GM19467 (cell line): ENCODE measurements at regions not wholly inside any gene's neighbourhood (a gene's known extent, or its start where the extent isn't known, plus 50 kb on each side); places are given as distances from the start of the nearest gene placed in this dataset.

ENCODE experiments used
- ATAC-seq: cut with Tn5 transposase; IDR thresholded peaks from one replicate; pipeline ENCODE4 v1.9.1; 2021; ENCODE audit warnings: mild to moderate bottlenecking, moderate library complexity; ENCODE audit not compliant: unreplicated experiment

- no peak for ATAC-seq
Measured at GRCh38 chr20:6831461-6831860, 64.0 kb downstream of the BMP2 start.

GRCh38 chr20:6832811-6833210 is 65.3 kb downstream of the BMP2 start:
- no peak for ATAC-seq

DNA sequence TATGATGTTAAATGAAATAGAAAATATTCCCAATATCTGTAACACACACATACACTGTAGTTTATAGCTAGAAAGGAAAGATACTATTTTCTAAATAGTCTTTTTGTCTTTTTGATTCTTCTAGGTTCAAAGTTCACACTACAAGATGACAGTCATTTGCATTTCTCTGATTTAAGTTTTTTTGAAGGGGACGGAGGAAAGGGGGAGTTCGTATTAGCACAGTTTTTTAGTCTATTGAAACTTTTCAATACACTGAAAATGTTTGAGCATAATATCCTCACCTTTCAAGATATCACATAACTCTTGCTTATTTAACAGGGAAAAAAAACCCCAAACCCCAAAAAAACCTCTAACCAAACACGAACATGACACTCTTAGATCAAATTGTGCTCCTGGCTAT is 68.1 kb downstream of the BMP2 start:
- no peak for ATAC-seq

GRCh38 chr20:6836821-6837374 is 69.4 kb downstream of the BMP2 start:
- ATAC-seq: no peak

DNA sequence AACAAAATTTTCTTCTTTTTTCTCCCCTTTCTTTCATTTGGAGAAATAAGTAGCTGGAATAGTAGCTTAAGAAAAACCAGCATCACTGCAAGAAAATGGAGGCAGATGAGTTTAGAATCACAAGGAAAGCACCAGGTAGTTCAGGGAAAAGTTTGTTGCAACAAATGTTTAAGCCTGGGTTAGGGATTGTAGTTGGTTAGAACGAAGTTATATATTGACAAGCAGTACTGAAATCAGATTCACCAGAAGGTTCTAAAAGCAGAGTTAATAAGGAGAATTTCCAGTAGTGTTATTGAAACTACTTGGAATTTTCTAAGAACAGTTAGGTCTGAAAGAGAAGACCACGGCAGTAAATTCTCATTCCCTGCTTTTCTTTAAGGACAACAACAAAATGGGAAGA is 70.2 kb downstream of the BMP2 start:
- no peak for ATAC-seq

- ATAC-seq: peak; percentile 57
Measured at GRCh38 chr20:6838181-6838826, 70.8 kb downstream of the BMP2 start.

GRCh38 chr20:6841128-6841527 is 73.6 kb downstream of the BMP2 start:
- no peak for ATAC-seq

- ATAC-seq: no peak
Measured at GRCh38 chr20:6845141-6845540, 77.7 kb downstream of the BMP2 start.

DNA sequence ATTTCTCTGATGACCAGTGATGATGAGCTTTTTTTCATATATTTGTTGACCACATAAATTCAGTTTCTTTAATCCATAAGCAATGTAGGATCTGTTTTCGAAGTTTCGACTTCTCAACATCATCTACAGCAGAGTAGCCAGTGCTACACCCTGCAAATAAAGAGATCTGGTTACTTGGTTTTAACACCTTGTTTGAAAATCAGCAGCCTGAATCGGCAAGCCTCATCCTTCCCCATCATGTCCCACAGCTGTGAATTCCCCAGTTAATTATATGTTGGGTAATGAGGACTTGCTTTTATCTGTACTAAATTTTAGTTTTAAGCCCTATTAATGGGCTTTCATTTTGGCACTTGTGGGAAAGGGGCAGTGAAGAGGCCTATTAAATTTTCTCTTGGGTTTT is 80.6 kb downstream of the BMP2 start:
- ATAC-seq: no peak

DNA sequence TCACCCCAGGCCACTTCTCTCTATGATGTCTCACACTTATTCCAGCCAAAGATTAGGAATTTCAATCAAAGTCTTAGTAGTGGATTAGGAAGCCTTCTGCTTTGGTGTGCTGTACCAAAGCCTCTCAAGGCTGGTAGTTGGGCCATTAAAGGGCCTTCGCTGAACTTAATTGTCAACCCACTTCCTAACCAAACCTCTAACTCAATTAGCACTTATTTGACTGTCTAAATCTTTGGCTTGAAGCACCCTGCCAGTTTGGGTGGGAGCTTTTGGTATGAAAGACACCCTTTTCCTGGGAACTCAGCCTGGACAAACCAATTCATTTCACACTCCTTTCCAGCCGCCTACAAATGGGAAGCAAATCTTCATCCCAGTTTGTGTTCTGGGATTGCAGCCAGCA is 81.5 kb downstream of the BMP2 start:
- ATAC-seq: no peak

DNA sequence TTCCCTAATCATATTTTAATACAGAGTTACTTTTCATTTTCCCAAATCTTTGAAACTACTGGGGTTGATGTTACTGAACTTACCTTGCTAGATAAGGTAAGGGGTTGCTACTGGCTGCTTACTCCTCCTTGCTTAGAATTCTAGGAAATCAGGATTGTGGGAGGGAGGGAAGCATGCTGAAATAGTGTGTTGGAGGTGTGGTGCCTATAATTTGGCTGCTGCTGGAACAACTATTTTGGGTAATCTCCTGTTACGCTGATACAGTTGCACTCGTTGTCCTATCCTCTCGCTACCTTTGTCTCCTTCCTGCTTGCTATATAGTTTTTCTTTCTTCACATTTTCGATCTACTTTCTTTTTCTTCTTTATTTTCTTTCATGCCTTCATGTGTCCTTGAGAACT is 83.7 kb downstream of the BMP2 start:
- no peak for ATAC-seq

DNA sequence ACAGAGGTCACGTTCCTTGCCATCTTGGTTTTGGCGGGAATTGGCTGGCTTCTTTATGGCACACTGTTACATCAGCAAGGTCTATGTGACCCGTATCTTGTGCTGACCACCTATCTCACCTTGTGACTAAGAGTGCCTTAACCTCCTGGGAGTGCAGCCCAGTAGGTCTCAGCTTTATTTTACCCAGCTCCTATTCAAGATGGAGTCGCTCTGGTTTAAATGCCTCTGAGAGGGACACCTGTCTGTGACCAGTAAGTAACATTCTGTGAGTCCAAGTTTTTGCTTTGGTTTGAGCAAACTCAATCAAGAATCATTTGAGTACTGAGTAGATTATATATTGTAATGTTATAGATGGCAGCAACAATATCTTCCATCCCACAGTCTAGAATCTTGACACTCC is 85.0 kb downstream of the BMP2 start:
- ATAC-seq: no peak

GRCh38 chr20:6855104-6855503 is 87.6 kb downstream of the BMP2 start:
- no peak for ATAC-seq

DNA sequence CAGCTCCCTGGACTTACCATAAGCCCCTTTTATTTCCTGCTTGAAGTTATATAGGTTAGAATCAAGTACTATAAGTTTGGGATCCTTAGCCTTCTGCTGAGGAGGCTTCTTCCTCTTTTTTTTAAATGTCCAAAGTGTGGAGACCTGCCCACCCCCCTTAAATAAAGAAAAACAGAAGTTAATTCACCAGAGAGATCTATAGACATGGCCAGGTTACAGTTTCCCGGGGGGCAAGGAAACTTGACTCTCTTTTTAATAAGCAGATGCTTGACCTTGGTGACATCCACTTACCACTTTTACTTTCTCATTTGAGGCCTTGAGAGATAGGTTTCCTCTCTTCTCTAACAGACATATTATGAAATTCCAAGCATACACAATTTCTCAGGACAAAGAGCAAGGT is 88.3 kb downstream of the BMP2 start:
- ATAC-seq: no peak

DNA sequence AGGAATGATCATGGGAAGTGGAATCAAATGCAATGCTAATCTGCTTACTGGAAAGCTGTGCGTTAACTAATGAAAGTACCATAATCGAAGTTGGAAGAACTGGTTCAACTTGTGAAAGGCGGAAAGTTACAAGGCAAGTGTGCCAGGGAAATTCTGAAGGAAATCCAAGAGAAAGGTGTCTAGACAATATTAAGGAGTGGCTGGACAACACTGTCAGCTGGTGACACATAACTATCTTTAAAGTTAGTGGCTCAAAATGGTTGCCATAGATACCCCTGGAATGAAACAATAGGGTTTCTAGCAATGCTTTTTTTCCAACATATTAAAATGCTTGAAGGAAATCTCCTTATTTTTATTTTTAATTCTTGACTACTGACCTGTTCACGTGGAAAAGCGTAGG is 90.4 kb downstream of the BMP2 start:
- no peak for ATAC-seq

GRCh38 chr20:6863355-6863754 is 95.9 kb downstream of the BMP2 start:
- ATAC-seq: no peak

GRCh38 chr20:6863798-6864201 is 96.3 kb downstream of the BMP2 start:
- no peak for ATAC-seq

DNA sequence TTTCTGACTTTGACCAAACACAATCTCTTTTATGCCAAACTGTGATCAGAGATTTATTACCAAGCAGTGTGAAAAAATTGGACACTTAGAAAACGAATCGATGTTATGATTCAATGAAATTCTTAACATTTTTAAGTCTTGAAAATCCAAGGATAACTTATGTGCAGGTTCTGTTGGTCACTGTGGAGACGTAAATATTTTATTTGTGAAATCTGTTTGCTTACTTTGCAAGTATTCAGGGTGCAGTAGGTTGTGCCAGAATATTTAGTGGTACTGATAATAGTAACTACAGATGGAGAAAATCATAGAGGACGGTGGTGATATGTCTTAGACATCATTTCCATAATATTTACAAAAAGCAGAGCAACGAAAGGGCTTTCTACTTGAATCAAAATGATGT is 97.3 kb downstream of the BMP2 start:
- no peak for ATAC-seq

GRCh38 chr20:6866741-6867140 is 99.3 kb downstream of the BMP2 start:
- no peak for ATAC-seq

DNA sequence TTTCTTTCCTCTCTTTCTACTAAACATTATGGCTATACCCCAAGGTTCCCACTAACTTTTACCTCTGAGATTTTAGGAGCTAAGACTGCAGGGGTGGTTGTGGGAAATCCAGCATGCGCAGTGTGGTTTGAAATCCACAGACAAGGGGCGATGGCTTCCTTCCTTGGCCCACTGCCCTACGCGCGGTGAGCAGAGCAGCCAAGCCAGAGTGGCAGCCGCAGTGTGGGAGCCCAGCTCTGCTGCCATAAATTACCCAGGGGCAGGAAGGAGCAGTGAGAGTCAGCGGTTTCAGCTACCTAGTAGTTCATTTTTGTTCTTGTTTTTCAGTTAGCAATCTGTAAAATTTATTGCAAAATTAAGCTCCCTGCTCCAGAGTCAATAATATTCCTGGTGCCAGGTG is 101.4 kb downstream of the BMP2 start:
- no peak for ATAC-seq

DNA sequence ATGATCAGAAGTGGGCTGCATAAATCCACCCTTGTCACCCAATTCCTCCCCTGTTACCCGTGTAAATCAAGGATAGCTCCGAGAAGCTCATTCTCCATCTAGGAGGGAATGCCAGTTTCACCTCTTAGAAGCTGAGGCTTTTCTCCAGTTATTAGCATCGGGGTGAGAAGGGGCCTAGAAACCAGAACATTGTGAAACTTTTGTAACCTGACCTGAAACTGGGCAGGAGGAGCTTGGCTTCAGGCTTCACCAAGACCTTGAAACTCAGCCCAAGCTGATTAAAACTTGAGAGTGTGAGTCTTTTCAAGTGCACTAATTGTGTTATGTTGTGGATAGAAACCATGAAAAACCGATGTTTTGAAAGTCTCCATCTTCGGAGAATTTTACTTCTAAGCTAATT is 103.1 kb downstream of the BMP2 start:
- ATAC-seq: no peak

DNA sequence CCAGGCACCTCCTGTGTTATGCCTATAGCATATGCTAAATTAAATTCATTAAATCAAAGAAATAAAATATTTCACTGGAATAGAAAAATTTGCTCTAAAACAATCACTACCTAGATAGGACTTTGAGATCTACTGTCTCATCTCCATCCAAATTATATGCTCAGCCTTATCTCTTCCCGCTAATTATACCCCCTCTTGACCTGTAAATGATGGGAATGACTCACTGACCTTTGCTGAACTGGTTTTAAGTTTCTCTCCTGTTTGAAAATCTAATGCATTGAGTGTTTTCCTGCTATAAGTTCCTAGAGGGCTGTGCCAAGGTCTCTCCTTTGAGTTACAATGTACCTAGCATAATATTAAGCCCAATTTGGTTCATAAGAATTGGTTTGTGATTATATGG is 110.1 kb downstream of the BMP2 start:
- no peak for ATAC-seq

GRCh38 chr20:6882561-6883291 is 115.2 kb downstream of the BMP2 start:
- no peak for ATAC-seq
